ENCODE measurements at regions not wholly inside any gene's neighbourhood (a gene's known extent, or its start where the extent isn't known, plus 50 kb on each side); places are given as distances from the start of the nearest gene placed in this dataset.

GRCh38 chr13:37413161-37413560 lies 185.4 kb downstream of the POSTN start:
- H3K27me3 ChIP-seq: no peaks in the 10 kb centered on the region
- no peak overlapping the region for H3K4me3 ChIP-seq
- no peak for TF ChIP-seq POLR2AphosphoS5 (IDR thresholded peaks at IDR 0.05)
- no peak for TF ChIP-seq POLR2A (IDR thresholded peaks at IDR 0.05)
- no peak for TF ChIP-seq EP300 (IDR thresholded peaks at IDR 0.05; ENCODE audit: low read depth)
- TF ChIP-seq CTCF (IDR thresholded peaks at IDR 0.05): no peak
- in situ Hi-C loops (cut with MboI; ENCODE audit: low pct_ligation_motif_present in 1 of 4, low pct_unique_long_range_greater_than_20kb in 1 of 4, low sequenced_read_pairs in 3 of 4): no loop called here
- no peak overlapping the region for H3K27ac ChIP-seq
- H3K4me1 ChIP-seq: no peaks in the 10 kb centered on the region
- DNase-seq: no peak
- H3K36me3 ChIP-seq: no peaks in the 10 kb centered on the region
- 57 to 81% methylated on average over 3 of the region's 3 CpGs for WGBS, 2 donors (ENCODE audit: low coverage in 1 of 2)
- H3K9me3 ChIP-seq: no peaks in the 10 kb centered on the region
- intact Hi-C loops (cut with DNase I; ENCODE audit: low total_unique reads): no loop called here

GRCh38 chr13:37412241-37412921 lies 186.2 kb downstream of the POSTN start:
- DNase-seq: no peak
- no peaks in the 10 kb centered on the region for H3K9me3 ChIP-seq
- TF ChIP-seq EP300 (IDR thresholded peaks at IDR 0.05; ENCODE audit: low read depth): no peak
- no peak for TF ChIP-seq POLR2AphosphoS5 (IDR thresholded peaks at IDR 0.05)
- TF ChIP-seq POLR2A (IDR thresholded peaks at IDR 0.05): no peak
- no peak for TF ChIP-seq CTCF (IDR thresholded peaks at IDR 0.05)
- no peaks in the 10 kb centered on the region for H3K27me3 ChIP-seq
- H3K4me3 ChIP-seq: no peak overlapping the region
- in situ Hi-C loops (cut with MboI; ENCODE audit: low pct_ligation_motif_present in 1 of 4, low pct_unique_long_range_greater_than_20kb in 1 of 4, low sequenced_read_pairs in 3 of 4) (no loop called here), intact Hi-C loops (cut with DNase I; ENCODE audit: low total_unique reads) (no loop called here)
- WGBS, 2 donors (ENCODE audit: low coverage in 1 of 2): 85 to 96% methylated on average over 2 of the region's 2 CpGs
- no peaks in the 10 kb centered on the region for H3K4me1 ChIP-seq
- H3K36me3 ChIP-seq: no peaks in the 10 kb centered on the region
- H3K27ac ChIP-seq: no peak overlapping the region

- Histone ChIP-seq H3K9me3 (no peaks in the 10 kb centered on the region), H3K4me1 (no peaks in the 10 kb centered on the region), H3K4me3 (no peak overlapping the region), H3K27ac (no peak overlapping the region), H3K36me3 (no peaks in the 10 kb centered on the region), H3K27me3 (no peaks in the 10 kb centered on the region)
- DNase-seq: no peak
- 89% methylated on average over 6 of the region's 6 CpGs; no CpG with 5 or more reads in 1 of the 2 donors for WGBS, 2 donors (ENCODE audit: low coverage in 1 of 2)
- in situ Hi-C loops (cut with MboI; ENCODE audit: low pct_ligation_motif_present in 1 of 4, low pct_unique_long_range_greater_than_20kb in 1 of 4, low sequenced_read_pairs in 3 of 4): no loop called here
- no peak for TF ChIP-seq CTCF (IDR thresholded peaks at IDR 0.05)
- TF ChIP-seq POLR2A (IDR thresholded peaks at IDR 0.05): no peak
- no peak for TF ChIP-seq POLR2AphosphoS5 (IDR thresholded peaks at IDR 0.05)
- TF ChIP-seq EP300 (IDR thresholded peaks at IDR 0.05; ENCODE audit: low read depth): no peak
- intact Hi-C loops (cut with DNase I; ENCODE audit: low total_unique reads): no loop called here
Measured at GRCh38 chr13:37410316-37410715, 188.3 kb downstream of the POSTN start.

- Histone ChIP-seq H3K27ac (no peak overlapping the region), H3K27me3 (no peaks in the 10 kb centered on the region), H3K4me1 (no peaks in the 10 kb centered on the region), H3K4me3 (no peak overlapping the region), H3K9me3 (no peaks in the 10 kb centered on the region), H3K36me3 (no peaks in the 10 kb centered on the region)
- TF ChIP-seq CTCF (IDR thresholded peaks at IDR 0.05) (no peak), POLR2AphosphoS5 (IDR thresholded peaks at IDR 0.05) (no peak), POLR2A (IDR thresholded peaks at IDR 0.05) (no peak), EP300 (IDR thresholded peaks at IDR 0.05; ENCODE audit: low read depth) (no peak)
- DNase-seq: no peak
- intact Hi-C loops (cut with DNase I; ENCODE audit: low total_unique reads) (no loop called here), in situ Hi-C loops (cut with MboI; ENCODE audit: low pct_ligation_motif_present in 1 of 4, low pct_unique_long_range_greater_than_20kb in 1 of 4, low sequenced_read_pairs in 3 of 4) (no loop called here)
Measured at GRCh38 chr13:37409756-37410155, 188.8 kb downstream of the POSTN start.
